HG03025 (cell line): ENCODE measurements at regions not wholly inside any gene's neighbourhood (a gene's known extent, or its start where the extent isn't known, plus 50 kb on each side); places are given as distances from the start of the nearest gene placed in this dataset.
"Not testable (repeated sequence)": the region's sequence is repeated elsewhere in the genome, so short reads cannot be mapped to it uniquely, and the experiment has no call there.

ENCODE experiments used
- ATAC-seq: cut with Tn5 transposase; IDR thresholded peaks from one replicate; pipeline ENCODE4 v1.9.1; 2021; ENCODE audit warnings: mild to moderate bottlenecking, moderate library complexity; ENCODE audit not compliant: unreplicated experiment, low FRiP score

GRCh38 chr13:50493683-50494082 is 349.8 kb downstream of the DLEU7 start:
- no peak for ATAC-seq

GRCh38 chr13:50494138-50494537 is 349.4 kb downstream of the DLEU7 start:
- no peak for ATAC-seq

DNA sequence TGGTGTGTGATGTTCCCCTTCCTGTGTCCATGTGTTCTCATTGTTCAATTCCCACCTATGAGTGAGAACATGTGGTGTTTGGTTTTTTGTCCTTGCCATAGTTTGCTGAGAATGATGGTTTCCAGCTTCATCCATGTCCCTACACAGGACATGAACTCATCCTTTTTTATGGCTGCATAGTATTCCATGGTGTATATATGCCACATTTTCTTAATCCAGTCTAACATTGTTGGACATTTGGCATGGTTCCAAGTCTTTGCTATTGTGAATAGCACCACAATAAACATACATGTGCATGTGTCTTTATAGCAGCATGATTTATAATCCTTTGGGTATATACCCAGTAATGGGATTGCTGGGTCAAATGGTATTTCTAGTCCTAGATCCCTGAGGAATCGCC is 340.3 kb downstream of the DLEU7 start:
- not testable (repeated sequence) for ATAC-seq

DNA sequence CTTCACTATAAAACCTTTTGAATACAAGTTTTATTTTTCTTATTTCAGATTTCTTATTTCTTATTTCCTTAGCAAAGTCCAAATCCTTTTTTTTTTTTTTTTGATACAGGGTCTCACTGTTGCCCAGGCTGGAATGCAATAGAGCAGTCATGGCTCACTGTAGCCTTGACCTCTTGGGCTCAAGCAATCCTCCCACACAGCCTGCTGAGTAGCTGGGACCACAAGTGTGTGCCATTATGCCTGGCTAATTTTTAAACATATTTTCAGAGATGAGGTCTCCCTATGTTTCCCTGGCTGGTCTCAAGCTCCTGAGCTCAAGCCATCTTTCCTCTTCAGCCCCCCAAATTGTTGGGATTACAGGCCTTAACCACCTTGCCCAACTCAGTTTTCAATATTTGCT is 334.3 kb downstream of the DLEU7 start:
- ATAC-seq: no peak

DNA sequence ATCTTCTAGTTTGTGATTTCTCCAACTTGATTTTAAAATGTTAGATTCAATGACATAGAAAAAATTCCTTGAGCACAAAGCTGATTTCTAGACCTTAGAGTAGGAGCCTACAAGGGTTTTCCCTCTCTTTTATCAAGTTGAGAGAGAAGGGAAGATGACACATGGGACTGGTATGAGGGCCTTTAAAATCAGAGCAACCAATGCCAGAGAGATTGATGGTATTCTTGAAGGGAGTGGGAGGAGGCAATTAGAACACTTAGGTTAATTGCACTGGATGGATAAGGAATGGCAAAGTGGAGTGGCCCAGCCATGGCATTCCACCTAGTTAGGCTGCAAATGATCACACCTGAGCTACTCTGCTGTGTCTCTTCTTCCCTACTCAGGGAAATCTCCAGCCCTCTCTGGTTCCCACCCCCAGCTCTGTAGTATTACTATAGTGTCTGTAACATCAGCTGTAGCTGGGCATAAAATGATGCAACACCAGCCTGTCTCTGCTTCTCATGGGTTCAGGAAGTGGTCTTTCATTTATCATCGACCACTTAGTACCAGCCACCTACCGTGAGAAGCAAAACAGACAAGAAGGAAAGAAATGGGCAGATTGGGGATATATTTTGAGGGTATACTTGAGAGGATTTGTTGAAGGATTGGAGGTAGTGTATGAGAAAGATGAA is 333.6 kb downstream of the DLEU7 start:
- no peak for ATAC-seq

GRCh38 chr13:50510885-50511545 is 332.5 kb downstream of the DLEU7 start:
- ATAC-seq: not testable (repeated sequence)

DNA sequence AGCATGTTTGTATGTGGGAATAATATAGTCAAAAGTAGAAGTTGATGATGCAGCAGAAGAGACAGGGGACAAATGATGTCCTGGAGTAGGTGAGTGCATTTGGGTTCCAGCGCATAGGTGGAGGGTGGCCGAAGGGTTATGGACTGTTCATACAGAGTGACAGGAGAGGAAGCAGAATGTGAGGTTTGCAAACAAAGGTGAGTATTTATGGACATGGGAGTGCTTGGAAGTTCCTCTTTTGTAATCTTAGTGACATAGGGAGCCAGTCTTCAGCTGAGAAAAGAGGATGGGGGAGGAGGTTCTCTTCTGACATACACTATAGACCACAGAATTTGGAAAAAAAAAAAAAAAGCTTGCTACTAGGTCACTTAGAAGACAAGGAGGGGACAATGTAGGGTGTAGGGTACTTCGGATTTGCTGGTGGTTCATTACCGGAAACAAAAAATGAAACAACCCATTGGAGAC is 331.6 kb downstream of the DLEU7 start:
- peak; percentile 39 for ATAC-seq

DNA sequence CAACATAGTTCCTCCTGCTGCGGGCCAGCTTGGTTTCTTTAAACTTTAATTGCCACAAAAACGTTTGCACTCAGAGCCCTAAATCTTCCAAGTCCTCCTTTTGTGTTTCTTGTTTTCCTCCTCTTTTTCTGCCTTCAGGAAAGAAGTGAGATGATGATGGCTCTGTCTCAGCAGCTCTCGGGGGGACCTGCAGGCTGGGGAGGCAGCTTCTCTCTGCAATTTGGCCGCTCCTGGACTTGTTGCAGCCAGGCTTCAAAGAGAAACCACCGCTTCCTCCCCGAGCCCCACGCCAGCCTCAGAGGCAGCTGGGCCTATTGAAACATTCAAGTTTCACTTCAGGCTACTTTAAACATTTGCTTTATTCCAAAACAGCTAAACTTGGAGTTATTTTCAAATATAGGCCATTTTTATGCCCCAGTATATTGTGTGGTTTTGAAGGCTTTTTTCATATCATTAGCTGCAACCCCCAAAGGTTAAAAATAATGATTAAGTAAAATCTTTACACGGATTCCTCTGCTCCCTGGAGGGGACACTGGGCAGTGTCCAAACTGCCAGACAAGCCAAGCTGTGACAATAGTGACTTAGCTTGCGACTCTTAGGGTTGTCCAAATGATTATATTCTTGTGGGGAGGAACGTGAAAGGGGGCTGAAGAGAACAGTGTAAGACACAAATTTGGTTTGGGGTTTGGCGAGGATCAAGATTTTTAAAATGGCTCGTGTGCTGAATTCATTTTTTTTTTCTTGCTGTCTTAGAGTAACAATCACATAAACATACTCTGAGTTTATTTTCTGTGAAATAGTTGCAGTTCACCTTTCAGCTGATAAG is 330.8 kb downstream of the DLEU7 start:
- peak; percentile 85 for ATAC-seq

- no peak for ATAC-seq
Observed at GRCh38 chr13:50513300-50513877, 330.1 kb downstream of the DLEU7 start.

DNA sequence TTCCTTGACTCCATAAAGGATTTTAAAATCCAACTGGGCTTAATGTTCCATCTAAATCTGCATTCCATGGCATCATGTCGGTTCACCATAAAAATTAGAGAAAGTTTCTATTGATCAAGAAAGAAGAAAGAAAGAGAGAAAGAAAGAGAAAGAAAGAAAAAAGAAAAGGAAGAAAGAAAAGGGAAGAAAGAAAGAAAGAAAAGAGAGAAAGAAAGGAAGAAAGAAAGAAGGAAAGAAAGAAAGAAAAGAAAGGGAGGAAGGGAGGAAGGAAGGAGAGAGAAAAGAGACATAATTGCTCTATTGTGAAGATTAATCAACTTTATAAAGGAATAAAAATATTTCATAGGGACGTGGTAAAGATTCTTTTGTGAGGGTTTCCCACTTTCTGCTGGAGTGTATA is 329.2 kb downstream of the DLEU7 start:
- ATAC-seq: no peak

GRCh38 chr13:50518131-50518530 is 325.4 kb downstream of the DLEU7 start:
- no peak for ATAC-seq

DNA sequence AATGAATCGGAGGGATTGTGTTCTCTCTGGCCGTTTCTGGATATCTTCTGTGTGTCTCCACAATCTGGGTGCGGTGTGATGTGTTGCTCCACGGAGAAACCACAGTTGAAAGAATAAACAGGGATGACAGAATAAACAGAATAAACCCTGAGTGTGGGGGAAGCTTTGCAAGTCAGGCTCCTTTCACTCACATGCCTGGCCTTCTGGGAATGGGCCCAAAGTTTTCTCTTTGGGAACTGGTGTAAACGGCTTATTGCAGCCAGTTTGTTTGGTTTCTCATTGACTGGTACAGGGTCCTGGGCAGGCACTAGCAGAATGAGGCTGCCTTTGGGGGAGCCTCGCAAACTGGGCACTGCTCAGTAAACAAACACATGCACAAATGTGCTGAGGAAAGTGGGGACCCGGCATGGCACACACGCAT is 324.7 kb downstream of the DLEU7 start:
- ATAC-seq: no peak

GRCh38 chr13:50519866-50520265 is 323.6 kb downstream of the DLEU7 start:
- no peak for ATAC-seq

DNA sequence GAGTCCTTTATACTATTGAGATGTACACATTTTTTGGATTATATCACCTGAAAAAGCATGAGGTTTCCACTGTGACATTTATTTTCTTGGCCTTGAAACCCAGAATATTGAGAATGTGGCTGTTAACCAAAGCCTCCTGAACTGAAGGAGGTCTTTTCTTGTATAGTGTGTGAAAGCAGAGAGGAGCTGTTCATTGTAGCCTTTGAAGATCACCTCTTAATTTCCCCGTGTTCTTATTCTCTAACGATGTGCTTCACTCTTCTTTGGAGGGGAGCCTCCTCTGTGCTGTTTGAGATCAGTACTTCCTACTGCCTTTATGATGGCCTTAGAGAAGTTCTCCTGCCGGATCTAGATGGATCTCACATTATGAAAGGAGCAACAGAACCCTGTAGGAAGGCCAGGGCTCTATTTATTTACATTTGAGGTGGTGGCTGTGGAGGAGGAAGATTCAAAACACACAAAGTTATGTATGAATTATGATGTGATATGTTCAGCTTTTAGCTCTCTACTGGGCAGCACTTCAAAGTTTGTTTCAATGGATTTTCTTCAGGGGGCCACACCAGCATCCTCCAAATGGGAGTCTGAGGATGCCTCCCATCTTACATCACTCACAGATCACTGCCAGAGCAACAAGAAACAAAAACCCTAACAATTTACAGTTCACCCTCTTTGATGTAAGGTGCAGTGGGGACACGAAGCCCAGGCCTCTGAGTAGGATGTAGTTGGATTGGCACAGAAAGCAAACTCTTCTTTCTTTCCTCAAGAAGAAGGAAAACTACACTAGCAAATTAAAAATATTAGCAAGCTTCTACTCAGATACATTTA is 322.3 kb downstream of the DLEU7 start:
- ATAC-seq: no peak

DNA sequence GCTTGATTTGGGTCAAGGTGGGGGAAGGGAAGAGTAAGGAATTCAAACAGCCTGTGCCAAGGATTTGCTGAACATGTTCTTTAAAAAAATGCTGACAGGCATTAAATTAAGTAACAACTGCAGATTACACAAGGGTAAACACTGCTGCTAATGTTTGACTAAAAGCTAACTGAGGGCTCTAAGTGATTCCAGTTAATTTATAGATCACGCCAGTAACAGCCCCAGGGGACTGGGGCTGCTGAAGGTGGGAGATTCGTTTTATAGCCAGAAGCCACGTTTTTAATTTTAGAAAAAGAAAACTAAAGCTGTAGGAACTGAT is 321.7 kb downstream of the DLEU7 start:
- ATAC-seq: no peak

DNA sequence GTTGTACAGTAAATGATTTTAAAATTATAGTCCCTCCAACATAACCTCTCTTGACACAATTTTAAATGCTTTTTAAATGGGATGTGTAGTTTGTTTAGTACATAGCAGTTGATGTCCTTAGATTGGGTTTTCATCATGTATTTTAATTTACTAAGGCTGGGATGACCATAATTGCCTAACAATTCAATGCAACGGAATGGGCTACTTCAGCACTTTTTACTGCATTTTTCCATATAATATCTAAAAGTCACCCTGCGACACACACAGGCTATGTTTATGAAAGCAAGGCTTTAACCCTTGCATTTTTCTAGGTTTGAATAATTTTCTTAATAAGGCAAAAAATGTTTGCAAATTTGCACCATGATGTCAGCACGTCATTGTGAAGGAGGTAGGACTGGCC is 321.0 kb downstream of the DLEU7 start:
- no peak for ATAC-seq

DNA sequence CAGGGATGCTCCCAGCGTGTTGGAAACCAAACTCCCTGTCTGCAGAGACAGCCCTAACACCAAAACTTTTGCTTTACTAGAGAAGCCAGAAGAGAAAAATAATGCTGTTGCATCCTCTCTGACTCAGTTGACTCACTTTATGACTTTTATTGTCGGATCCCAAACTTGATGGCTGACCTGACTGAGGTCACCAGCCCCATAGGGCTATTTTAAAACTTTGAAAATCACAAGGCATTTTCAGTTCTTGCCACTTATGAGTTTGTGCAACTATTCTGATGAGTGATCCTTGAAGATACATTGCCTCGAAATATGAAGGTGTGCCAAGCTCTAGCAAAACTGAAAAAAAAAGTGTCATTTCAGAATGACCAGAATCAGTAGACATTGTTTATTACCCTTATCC is 320.2 kb downstream of the DLEU7 start:
- ATAC-seq: no peak

- ATAC-seq: no peak
Observed at GRCh38 chr13:50524560-50524959, 318.9 kb downstream of the DLEU7 start.

GRCh38 chr13:50526661-50527071 is 316.8 kb downstream of the DLEU7 start:
- ATAC-seq: no peak

DNA sequence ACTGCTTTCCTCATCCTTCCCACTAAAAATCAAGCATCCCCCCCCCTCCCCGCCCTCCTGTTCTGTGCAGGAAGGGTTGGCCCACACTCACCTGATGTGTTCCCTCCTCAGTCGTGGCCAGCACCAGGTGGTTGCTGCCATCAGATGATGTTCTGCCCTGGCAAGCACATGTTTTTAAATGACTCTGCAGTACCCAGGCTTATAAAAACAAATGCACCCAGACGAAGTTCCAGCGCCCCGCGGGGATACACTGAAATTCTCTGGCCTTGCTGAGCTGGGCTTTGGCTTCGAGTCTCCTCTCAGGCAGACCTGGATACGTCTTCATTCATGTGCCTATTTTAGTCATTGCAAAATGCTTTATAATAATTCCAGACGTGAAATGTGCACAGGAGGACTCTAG is 316.3 kb downstream of the DLEU7 start:
- ATAC-seq: no peak
